Germinal center (tissue), 1 donor: ENCODE measurements at regions not wholly inside any gene's neighbourhood (a gene's known extent, or its start where the extent isn't known, plus 50 kb on each side); places are given as distances from the start of the nearest gene placed in this dataset.
"Not testable (repeated sequence)": the region's sequence is repeated elsewhere in the genome, so short reads cannot be mapped to it uniquely, and the experiment has no call there.

Experiments used
- DNase-seq: peaks from one replicate; pipeline ENCODE4 v3.0.0; 2012; ENCODE audit warnings: mixed read lengths, low spot score

- no peak for DNase-seq
Observed at GRCh38 chr3:36077320-36077719, 303.0 kb upstream of the STAC start.

DNA sequence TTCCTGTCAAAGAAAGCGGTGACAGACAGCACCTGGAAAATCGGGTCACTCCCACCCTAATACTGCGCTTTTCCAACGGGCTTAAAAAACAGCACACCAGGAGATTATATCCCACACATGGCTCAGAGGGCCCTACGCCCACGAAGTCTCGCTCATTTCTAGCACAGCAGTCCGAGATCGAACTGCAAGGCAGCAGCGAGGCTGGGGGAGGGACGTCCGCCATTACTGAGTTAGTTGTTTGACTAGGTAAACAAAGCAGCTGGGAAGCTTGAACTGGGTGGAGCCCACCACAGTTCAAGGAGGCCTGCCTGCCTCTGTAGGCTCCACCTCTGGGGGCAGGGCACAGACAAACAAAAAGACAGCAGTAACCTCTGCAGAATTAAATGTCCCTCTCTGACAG lies 297.3 kb upstream of the STAC start:
- DNase-seq, result not testable (repeated sequence)

GRCh38 chr3:36095238-36095637 lies 285.1 kb upstream of the STAC start:
- peak; percentile 4 for DNase-seq

- DNase-seq, result no peak
Observed at GRCh38 chr3:36097209-36097608, 283.1 kb upstream of the STAC start.

DNA sequence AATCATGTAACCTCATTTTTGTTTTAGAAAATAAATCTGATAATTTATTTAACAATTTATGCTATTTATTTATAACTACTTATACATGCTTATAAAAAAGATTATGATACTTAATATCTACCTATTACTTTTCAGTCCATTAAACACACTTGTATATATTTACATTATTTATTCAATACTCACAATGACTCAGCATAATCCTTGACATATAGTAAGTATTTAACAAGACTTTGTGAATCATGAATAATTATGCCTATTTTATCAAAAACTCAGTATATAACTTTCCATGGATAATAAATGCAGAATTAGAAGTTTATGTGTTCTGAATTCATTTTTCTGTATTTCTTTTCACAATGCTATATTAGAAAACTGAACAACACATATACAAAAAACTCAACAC lies 266.0 kb upstream of the STAC start:
- no peak for DNase-seq

GRCh38 chr3:36124118-36124796 lies 256.0 kb upstream of the STAC start:
- no peak for DNase-seq

DNA sequence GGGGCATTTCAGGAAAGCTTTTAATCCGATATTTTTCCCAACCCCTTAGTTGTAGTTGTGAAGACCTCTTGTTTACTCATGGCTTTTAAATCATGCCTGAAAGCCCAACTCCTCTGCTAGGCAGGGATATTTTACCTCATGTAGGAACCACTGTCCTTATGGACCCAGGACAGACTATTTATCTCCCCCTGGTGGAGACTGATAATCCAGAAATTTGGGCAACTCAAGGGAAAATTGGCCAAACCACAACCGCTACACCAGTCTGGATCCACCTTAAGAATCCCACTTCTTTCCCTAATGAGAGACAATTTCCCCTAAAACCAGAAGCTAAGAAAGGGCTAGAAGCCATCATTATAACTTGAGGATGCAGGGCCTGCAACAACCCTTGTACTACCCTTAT lies 248.1 kb upstream of the STAC start:
- DNase-seq, result no peak

DNA sequence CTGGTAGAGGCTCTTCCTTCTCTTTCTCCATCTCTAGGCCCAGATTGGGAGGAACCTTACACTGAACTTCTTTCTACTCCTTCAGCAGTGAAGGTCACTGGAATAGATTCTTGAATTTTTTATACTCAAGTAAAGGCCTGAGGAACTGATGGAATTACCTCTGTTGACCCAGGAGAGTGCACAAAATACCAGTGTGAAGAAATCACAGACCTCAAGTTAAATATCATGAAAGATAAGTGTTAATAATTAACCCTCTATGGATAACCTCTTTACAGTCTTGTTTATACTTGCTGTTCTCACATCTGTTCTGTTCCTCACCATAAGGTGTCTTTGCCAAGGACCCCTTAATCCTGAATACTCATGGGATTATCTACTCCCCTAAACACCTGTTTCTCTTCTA lies 244.4 kb upstream of the STAC start:
- DNase-seq, result no peak

- DNase-seq, result no peak
Observed at GRCh38 chr3:36142746-36143145, 237.6 kb upstream of the STAC start.

DNA sequence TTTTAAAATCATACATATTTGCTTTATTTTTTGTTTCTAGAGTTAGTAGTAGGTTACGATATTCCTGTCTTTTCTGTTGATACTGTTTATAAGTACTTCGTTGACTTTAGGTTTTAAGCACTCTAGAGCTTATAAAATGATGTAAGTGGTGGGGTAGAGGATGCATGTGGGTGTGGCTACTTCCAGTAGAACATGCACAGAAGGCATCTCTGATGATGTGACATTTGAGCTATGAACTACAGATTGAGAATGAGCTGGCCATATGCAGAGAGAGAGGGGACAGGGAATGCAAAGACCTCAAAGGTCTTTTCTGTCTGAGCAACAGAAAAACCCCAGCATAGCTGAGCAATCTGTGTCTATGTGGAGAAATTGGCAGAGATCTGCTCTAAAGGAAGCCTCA lies 233.9 kb upstream of the STAC start:
- DNase-seq, result no peak

DNA sequence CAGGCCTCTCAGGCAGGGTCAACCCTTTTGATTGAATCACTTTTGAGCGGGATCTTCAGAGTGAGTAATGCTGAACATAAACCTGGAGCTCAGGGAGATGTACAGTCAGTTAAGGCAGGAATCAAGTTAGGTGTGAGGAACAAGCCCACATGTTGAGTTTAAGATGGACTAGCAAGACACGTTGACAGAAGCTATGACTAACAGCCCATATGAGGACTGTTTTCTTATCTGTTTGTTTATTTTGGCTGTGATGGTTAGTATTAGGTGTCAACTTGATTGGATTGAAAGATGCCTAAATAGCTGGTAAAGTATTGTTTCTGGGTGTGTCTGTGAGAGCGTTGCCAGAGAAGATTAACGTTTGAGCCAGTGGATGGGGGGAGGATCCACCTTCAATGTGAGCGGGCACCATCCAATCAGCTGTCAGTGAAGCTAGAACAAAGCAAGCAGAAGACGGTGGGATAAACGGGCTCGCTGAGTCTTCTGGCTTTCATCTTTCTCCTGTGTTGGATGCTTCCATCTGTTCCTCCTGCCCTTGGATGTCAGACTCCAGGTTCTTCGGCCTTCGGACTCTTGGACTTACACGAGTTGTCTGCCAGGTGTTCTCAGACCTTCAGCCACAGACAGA lies 232.3 kb upstream of the STAC start:
- no peak for DNase-seq

GRCh38 chr3:36149447-36149865 lies 230.8 kb upstream of the STAC start:
- DNase-seq, result no peak

GRCh38 chr3:36155515-36155914 lies 224.8 kb upstream of the STAC start:
- no peak for DNase-seq

DNA sequence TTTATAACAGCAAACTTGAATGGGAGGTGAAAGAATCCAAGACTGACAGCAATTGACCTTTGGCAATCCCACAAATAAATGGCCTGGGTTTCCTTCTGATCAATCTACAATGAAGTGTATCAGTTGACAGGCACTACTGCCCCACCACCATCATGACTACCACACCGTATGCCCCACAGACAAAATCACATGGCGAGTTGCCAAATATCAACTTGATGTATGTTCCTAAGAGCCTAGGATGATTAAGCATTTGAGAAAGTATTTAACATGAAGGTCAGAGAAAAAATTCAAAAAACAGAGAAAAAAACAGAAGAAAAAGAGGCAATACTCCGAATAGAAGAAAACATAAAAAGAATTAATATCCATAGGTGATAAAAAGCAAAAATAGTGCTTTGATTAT lies 215.9 kb upstream of the STAC start:
- DNase-seq, result no peak

GRCh38 chr3:36165509-36166290 lies 214.6 kb upstream of the STAC start:
- DNase-seq, result no peak

- no peak for DNase-seq
Observed at GRCh38 chr3:36166477-36166876, 213.8 kb upstream of the STAC start.

- no peak for DNase-seq
Observed at GRCh38 chr3:36172699-36173098, 207.6 kb upstream of the STAC start.

DNA sequence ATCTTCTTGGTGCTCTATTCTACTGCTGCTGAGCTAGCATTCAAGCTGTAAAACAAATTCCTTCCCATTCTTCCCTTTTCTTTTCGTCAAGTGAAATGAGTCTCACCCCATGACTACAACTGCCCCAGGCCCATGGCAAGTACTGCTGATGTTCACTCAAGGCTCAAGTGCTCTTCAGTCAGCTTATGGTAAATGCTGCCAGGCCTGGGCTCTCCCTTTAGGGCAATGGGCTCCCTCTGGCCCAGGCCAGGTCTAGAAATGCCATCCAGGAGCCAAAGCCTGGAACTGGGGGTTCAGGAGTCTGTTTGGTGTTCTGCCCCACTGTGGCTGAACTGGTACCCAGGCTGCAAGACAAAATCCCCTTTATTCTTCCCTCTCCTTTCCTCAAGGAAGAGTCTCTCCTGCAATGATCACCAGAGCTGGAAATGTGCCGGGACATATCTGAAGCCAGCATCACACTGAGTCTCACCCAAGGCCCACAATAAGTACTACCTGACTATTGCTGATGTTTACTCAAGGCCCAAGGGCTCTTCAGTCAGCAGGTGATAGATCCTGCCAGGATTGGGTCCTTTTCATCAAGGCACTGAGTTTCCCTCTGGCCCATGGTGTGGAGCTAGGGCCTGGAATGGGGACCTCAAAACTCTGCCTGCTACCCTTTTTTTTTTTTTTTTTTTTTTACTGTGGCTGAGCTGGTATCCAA lies 205.0 kb upstream of the STAC start:
- no peak for DNase-seq

GRCh38 chr3:36175916-36176461 lies 204.3 kb upstream of the STAC start:
- DNase-seq, result no peak

GRCh38 chr3:36178018-36178417 lies 202.3 kb upstream of the STAC start:
- DNase-seq, result no peak

GRCh38 chr3:36182024-36182423 lies 198.3 kb upstream of the STAC start:
- DNase-seq, result no peak

DNA sequence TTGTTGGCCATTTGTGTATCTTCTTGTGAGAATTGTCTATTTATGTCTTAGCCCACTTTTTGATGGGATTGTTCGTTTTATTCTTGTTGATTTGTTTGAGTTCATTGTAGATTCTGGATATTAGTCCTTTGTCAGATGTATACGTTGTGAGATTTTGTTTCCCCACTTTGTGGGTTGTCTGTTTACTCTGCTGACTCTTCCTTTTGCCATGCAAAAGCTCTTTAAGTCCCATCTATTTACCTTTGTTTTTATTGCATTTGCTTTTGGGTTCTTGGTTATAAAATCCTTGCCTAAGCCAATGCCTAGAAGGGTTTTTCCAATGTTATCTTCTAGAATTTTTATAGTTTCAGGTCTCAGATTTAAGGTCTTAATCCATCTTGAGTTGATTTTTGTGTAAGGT lies 193.1 kb upstream of the STAC start:
- not testable (repeated sequence) for DNase-seq
